ENCODE measurements at regions not wholly inside any gene's neighbourhood (a gene's known extent, or its start where the extent isn't known, plus 50 kb on each side); places are given as distances from the start of the nearest gene placed in this dataset.

- no peak for DNase-seq
Observed at GRCh38 chr21:28826569-28826968, 166.1 kb downstream of the LTN1 start.

- no peak for DNase-seq
Observed at GRCh38 chr21:28826021-28826420, 166.7 kb downstream of the LTN1 start.

GRCh38 chr21:28823429-28823828, 169.2 kb downstream of the LTN1 start:
- no peak for DNase-seq

GRCh38 chr21:28822486-28823335, 170.0 kb downstream of the LTN1 start:
- no peak for DNase-seq

GRCh38 chr21:28822123-28822399, 170.6 kb downstream of the LTN1 start:
- DNase-seq = no peak

GRCh38 chr21:28821276-28822122, 171.2 kb downstream of the LTN1 start:
- DNase-seq = no peak

- DNase-seq = no peak
Observed at GRCh38 chr21:28818663-28819278, 173.9 kb downstream of the LTN1 start.

- DNase-seq = no peak
Observed at GRCh38 chr21:28817871-28818270, 174.8 kb downstream of the LTN1 start.

GRCh38 chr21:28811860-28812259, 180.8 kb downstream of the LTN1 start:
- no peak for DNase-seq

GRCh38 chr21:28810826-28811524, 181.7 kb downstream of the LTN1 start:
- no peak for DNase-seq

GRCh38 chr21:28805885-28806284, 186.8 kb downstream of the LTN1 start:
- no peak for DNase-seq

GRCh38 chr21:28804089-28804670, 188.5 kb downstream of the LTN1 start:
- no peak for DNase-seq

- no peak for DNase-seq
Observed at GRCh38 chr21:28801906-28802305, 190.8 kb downstream of the LTN1 start.

GRCh38 chr21:28799926-28800325, 192.8 kb downstream of the LTN1 start:
- no peak for DNase-seq

- no peak for DNase-seq
Observed at GRCh38 chr21:28798798-28799197, 193.9 kb downstream of the LTN1 start.

GRCh38 chr21:28795251-28795650, 197.4 kb downstream of the LTN1 start:
- DNase-seq = no peak

GRCh38 chr21:28794371-28794851, 198.3 kb downstream of the LTN1 start:
- no peak for DNase-seq

GRCh38 chr21:28793043-28793442, 199.6 kb downstream of the LTN1 start:
- no peak for DNase-seq

GRCh38 chr21:28791595-28792282, 200.9 kb downstream of the LTN1 start:
- DNase-seq = no peak

GRCh38 chr21:28790335-28790734, 202.3 kb downstream of the LTN1 start:
- DNase-seq = no peak

- no peak for DNase-seq
Observed at GRCh38 chr21:28789523-28789922, 203.2 kb downstream of the LTN1 start.

- no peak for DNase-seq
Observed at GRCh38 chr21:28788030-28788429, 204.6 kb downstream of the LTN1 start.

All from activated CD8-positive, alpha-beta memory T cell treated with anti-CD3 and anti-CD28 coated beads, Interleukin-2, amount 50 U/mL, for 4 hours (primary cell).